HG03103 (cell line): ENCODE measurements at regions not wholly inside any gene's neighbourhood (a gene's known extent, or its start where the extent isn't known, plus 50 kb on each side); places are given as distances from the start of the nearest gene placed in this dataset.

ENCODE experiments used
- ATAC-seq: cut with Tn5 transposase; IDR thresholded peaks from one replicate; pipeline ENCODE4 v1.9.1; 2021; ENCODE audit warnings: low read depth; ENCODE audit not compliant: unreplicated experiment

- no peak for ATAC-seq
Observed at GRCh38 chr6:113493991-113494390, 363.2 kb upstream of the MARCKS start.

GRCh38 chr6:113495521-113495920, 361.6 kb upstream of the MARCKS start:
- ATAC-seq: no peak

GRCh38 chr6:113496166-113496565, 361.0 kb upstream of the MARCKS start:
- ATAC-seq: no peak

GRCh38 chr6:113500221-113500620, 356.9 kb upstream of the MARCKS start:
- ATAC-seq: no peak

GRCh38 chr6:113505084-113505699, 352.0 kb upstream of the MARCKS start:
- no peak for ATAC-seq

GRCh38 chr6:113508249-113508648, 348.9 kb upstream of the MARCKS start:
- ATAC-seq: no peak

- no peak for ATAC-seq
Observed at GRCh38 chr6:113511100-113511499, 346.0 kb upstream of the MARCKS start.

- no peak for ATAC-seq
Observed at GRCh38 chr6:113512576-113512975, 344.6 kb upstream of the MARCKS start.

GRCh38 chr6:113513086-113513485, 344.1 kb upstream of the MARCKS start:
- ATAC-seq: no peak

GRCh38 chr6:113522376-113522775, 334.8 kb upstream of the MARCKS start:
- ATAC-seq: no peak

GRCh38 chr6:113524826-113525225, 332.3 kb upstream of the MARCKS start:
- ATAC-seq: no peak

- ATAC-seq: no peak
Observed at GRCh38 chr6:113526553-113526952, 330.6 kb upstream of the MARCKS start.

- ATAC-seq: no peak
Observed at GRCh38 chr6:113526995-113527394, 330.1 kb upstream of the MARCKS start.

GRCh38 chr6:113528111-113528510, 329.0 kb upstream of the MARCKS start:
- ATAC-seq: no peak

- no peak for ATAC-seq
Observed at GRCh38 chr6:113529196-113529595, 327.9 kb upstream of the MARCKS start.

- no peak for ATAC-seq
Observed at GRCh38 chr6:113529879-113530278, 327.3 kb upstream of the MARCKS start.

- no peak for ATAC-seq
Observed at GRCh38 chr6:113530769-113531168, 326.4 kb upstream of the MARCKS start.

GRCh38 chr6:113539202-113539601, 317.9 kb upstream of the MARCKS start:
- ATAC-seq: no peak

- ATAC-seq: no peak
Observed at GRCh38 chr6:113539623-113540022, 317.5 kb upstream of the MARCKS start.

GRCh38 chr6:113540466-113540865, 316.7 kb upstream of the MARCKS start:
- ATAC-seq: no peak

- ATAC-seq: no peak
Observed at GRCh38 chr6:113551168-113551567, 306.0 kb upstream of the MARCKS start.

- ATAC-seq: no peak
Observed at GRCh38 chr6:113556775-113557174, 300.4 kb upstream of the MARCKS start.

GRCh38 chr6:113558431-113558830, 298.7 kb upstream of the MARCKS start:
- ATAC-seq: no peak
